CD4-positive, alpha-beta T cell (primary cell): ENCODE measurements at regions not wholly inside any gene's neighbourhood (a gene's known extent, or its start where the extent isn't known, plus 50 kb on each side); places are given as distances from the start of the nearest gene placed in this dataset.

Source experiments
- ATAC-seq: fragments of 200-7000 bp; cut with Tn5 transposase; one replicate; pipeline ENCODE4 v1.10.0; 2022; ENCODE audit warnings: mild to moderate bottlenecking; ENCODE audit not compliant: poor library complexity
- CTCF ChIA-PET: fragments of 350-600 bp; sonication (Branson Sonifier 250); formaldehyde crosslinking; loops from one replicate; lab custom pipeline; 2021; ENCODE audit warnings: antibody characterized with exemption, inconsistent platforms; lab: Charles Lee
- POLR2A ChIA-PET: fragments of 350-600 bp; sonication (Branson Sonifier 250); formaldehyde crosslinking; loops from one replicate; lab custom pipeline; 2021; ENCODE audit warnings: antibody characterized with exemption, inconsistent platforms; lab: Charles Lee
- DNase-seq, 14 experiments: peaks; one replicate each; pipeline ENCODE4 v3.0.0-alpha.2; 2013 to 2020; ENCODE audit warnings: mixed read lengths in 2 of 14
- H3K27ac ChIP-seq, 2 donors: one replicate each; pipeline versions ENCODE4 v1.5.1 to v1.7.0; 2013; ENCODE audit warnings: low read length in 2 of 2, low read depth in 1 of 2, mild to moderate bottlenecking in 1 of 2
- H3K27me3 ChIP-seq, 2 experiments: 1 replicate in 1 of 2; 2 replicates in 1 of 2; pipeline versions ENCODE4 v1.6.1 to v1.7.0; 2013; ENCODE audit warnings: low read length in 2 of 2, control low read depth in 1 of 2, mild to moderate bottlenecking in 1 of 2, moderate library complexity in 1 of 2; ENCODE audit not compliant: insufficient read depth in 2 of 2, control insufficient read depth in 1 of 2
- H3K36me3 ChIP-seq: one replicate; pipeline ENCODE4 v1.6.1; 2013; ENCODE audit warnings: low read length, control low read depth; ENCODE audit not compliant: insufficient read depth
- H3K4me1 ChIP-seq: one replicate; pipeline ENCODE4 v1.6.1; 2013; ENCODE audit warnings: low read length, control low read depth; ENCODE audit not compliant: insufficient read depth
- H3K4me3 ChIP-seq: one replicate; pipeline ENCODE4 v1.5.1; 2013; ENCODE audit warnings: mild to moderate bottlenecking, low read length, moderate library complexity
- H3K9me3 ChIP-seq, 2 experiments: 1 replicate in 1 of 2; 2 replicates in 1 of 2; pipeline versions ENCODE4 v1.6.1 to v1.7.0; 2013; ENCODE audit warnings: low read length in 2 of 2, mild to moderate bottlenecking in 2 of 2, control low read depth in 1 of 2, moderate library complexity in 1 of 2; ENCODE audit not compliant: control insufficient read depth in 1 of 2, insufficient read depth in 1 of 2
- H3K27ac Mint-ChIP-seq: one replicate; pipeline ENCODE4 v1.8.0; 2020; ENCODE audit warnings: mixed read lengths
- H3K27me3 Mint-ChIP-seq: one replicate; pipeline ENCODE4 v1.8.0; 2021; ENCODE audit warnings: mixed read lengths
- H3K36me3 Mint-ChIP-seq: one replicate; pipeline ENCODE4 v1.8.0; 2021; ENCODE audit warnings: low read depth, mixed read lengths
- H3K4me1 Mint-ChIP-seq: one replicate; pipeline ENCODE4 v1.8.0; 2021; ENCODE audit warnings: low read depth, mixed read lengths
- H3K4me3 Mint-ChIP-seq: one replicate; pipeline ENCODE4 v1.8.0; 2020; ENCODE audit warnings: mild to moderate bottlenecking, mixed read lengths
- H3K9me3 Mint-ChIP-seq: one replicate; pipeline ENCODE4 v1.8.0; 2020; ENCODE audit warnings: mixed read lengths
- intact Hi-C, 2 experiments: fragments of 100-400 bp; cut with DNase I in 1 of 2; cut with micrococcal nuclease in 1 of 2; formaldehyde crosslinking; loops; one replicate each; pipeline versions ENCODE4 v1.15.1 to v1.9.0; 2023 to 2025; cut with DNase I, micrococcal nuclease
- TF ChIP-seq, protein P1 (sequence below): fragments of 200-600 bp; IDR thresholded peaks from one replicate; pipeline ENCODE4 v1.8.0; 2022; ENCODE audit warnings: antibody characterized with exemption, mild to moderate bottlenecking

DNA sequence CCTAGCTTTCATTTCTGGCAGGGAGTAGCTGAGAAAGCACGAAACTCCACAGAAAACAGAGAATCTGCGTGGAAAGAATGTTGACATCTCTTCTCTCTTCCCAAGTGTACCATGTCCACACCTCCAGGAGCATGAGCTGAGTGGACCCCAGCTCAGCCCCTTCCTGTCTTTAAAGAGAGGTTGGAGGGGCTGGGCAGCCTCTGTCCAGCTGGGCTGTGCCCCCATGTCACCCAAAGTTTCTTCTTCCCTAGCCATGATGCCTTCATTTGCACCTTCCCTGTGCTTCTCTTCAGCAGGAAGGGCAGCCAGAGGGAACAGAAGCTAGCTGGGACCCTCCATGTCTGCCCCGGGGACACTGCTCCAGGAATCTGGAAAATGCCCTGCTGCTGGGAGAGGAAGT is 655.0 kb upstream of the DEFB115 start:
- ATAC-seq (no peak), DNase-seq (no peak)
- H3K4me3 ChIP-seq, result no peak overlapping the region
- H3K9me3 ChIP-seq, result peaks cover 2 to 53% of the 10 kb centered on the region in 2 experiments
- peaks cover 12% of the 10 kb centered on the region for H3K9me3 Mint-ChIP-seq
- H3K27me3 Mint-ChIP-seq, result no peaks in the 10 kb centered on the region
- H3K36me3 Mint-ChIP-seq, result no peaks in the 10 kb centered on the region
- no peak overlapping the region for H3K4me3 Mint-ChIP-seq
- no peak overlapping the region for H3K27ac ChIP-seq
- H3K36me3 ChIP-seq, result no peaks in the 10 kb centered on the region
- TF ChIP-seq, protein P1, sequence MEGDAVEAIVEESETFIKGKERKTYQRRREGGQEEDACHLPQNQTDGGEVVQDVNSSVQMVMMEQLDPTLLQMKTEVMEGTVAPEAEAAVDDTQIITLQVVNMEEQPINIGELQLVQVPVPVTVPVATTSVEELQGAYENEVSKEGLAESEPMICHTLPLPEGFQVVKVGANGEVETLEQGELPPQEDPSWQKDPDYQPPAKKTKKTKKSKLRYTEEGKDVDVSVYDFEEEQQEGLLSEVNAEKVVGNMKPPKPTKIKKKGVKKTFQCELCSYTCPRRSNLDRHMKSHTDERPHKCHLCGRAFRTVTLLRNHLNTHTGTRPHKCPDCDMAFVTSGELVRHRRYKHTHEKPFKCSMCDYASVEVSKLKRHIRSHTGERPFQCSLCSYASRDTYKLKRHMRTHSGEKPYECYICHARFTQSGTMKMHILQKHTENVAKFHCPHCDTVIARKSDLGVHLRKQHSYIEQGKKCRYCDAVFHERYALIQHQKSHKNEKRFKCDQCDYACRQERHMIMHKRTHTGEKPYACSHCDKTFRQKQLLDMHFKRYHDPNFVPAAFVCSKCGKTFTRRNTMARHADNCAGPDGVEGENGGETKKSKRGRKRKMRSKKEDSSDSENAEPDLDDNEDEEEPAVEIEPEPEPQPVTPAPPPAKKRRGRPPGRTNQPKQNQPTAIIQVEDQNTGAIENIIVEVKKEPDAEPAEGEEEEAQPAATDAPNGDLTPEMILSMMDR, result no peak
- intact Hi-C loops, result no loop called here
- ChIA-PET CTCF (no interaction called here), POLR2A (no interaction called here)
- H3K4me1 ChIP-seq, result no peaks in the 10 kb centered on the region
- no peak overlapping the region for H3K27ac Mint-ChIP-seq
- H3K27me3 ChIP-seq, result no peaks in the 10 kb centered on the region
- H3K4me1 Mint-ChIP-seq, result no peaks in the 10 kb centered on the region

DNA sequence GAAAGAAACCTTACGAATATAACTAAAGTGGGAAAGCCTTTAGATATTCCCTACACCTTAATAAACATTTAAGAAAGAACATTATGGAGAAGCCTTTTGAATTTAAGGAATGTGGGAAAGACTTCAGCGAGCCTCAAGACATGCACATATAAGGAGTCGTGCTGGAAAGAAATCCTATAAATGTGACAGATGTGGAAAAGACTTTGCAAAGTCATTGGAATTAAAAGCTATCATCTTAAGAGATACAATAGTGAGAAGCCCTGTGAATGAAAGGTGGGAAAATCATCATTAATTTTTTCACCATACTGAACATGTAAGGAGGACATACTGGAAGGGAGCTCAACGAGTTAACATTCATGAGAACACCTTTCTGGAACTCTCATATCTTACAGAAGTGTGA is 650.5 kb upstream of the DEFB115 start:
- intact Hi-C loops, result no loop called here
- TF ChIP-seq, protein P1, result no peak
- ATAC-seq (no peak), DNase-seq (no peak)
- Histone ChIP-seq H3K4me3 (no peak overlapping the region), H3K4me1 (no peaks in the 10 kb centered on the region), H3K9me3 (peaks cover 12 to 33% of the 10 kb centered on the region in 2 experiments), H3K36me3 (no peaks in the 10 kb centered on the region), H3K27me3 (no peaks in the 10 kb centered on the region), H3K27ac (no peak overlapping the region)
- Mint-ChIP-seq H3K9me3 (peaks cover 11% of the 10 kb centered on the region), H3K4me3 (no peak overlapping the region), H3K27ac (no peak overlapping the region), H3K36me3 (no peaks in the 10 kb centered on the region), H3K4me1 (no peaks in the 10 kb centered on the region), H3K27me3 (no peaks in the 10 kb centered on the region)
- ChIA-PET POLR2A (no interaction called here), CTCF (no interaction called here)

DNA sequence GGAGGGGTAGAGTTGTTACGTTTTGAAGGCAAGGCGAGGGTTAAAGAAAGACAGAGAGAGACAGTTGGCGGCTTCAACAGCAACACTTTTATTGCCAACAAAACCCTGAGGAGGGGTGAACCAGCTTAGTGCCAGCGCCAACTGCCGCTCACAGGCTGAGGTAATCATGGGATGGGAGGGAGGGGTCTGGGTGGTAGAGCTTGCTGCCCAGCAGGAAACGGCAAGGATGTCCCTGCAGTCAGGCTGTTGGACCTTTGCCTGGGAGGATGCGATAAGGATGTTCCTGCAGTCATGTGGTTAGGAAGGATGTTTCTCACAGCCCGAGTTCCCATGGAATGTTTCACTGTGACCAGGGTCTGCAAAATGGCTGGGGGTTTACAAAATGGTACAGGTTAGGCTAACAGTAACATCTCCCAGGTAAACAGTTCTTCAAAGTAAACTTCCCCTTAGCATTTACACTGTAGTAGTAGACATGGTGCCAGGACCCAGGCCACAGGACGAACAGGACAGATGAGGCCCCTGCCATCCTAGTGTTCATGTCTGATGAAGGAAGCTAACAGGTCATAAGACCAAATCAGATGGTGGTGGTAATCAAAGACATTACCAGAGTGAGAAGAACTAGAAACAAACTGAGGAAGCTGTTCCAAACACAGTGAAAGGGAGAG is 647.3 kb upstream of the DEFB115 start:
- CTCF ChIA-PET, result no interaction called here
- peaks cover 8% of the 10 kb centered on the region for H3K9me3 Mint-ChIP-seq
- no peak overlapping the region for H3K4me3 ChIP-seq
- H3K27ac Mint-ChIP-seq, result no peak overlapping the region
- H3K4me1 ChIP-seq, result no peaks in the 10 kb centered on the region
- H3K9me3 ChIP-seq, result peaks cover 12 to 17% of the 10 kb centered on the region in 2 experiments
- H3K4me1 Mint-ChIP-seq, result no peaks in the 10 kb centered on the region
- H3K4me3 Mint-ChIP-seq, result no peak overlapping the region
- no peak overlapping the region for H3K27ac ChIP-seq
- DNase-seq (no peak), ATAC-seq (no peak)
- TF ChIP-seq, protein P1, result no peak
- no peaks in the 10 kb centered on the region for H3K36me3 ChIP-seq
- H3K27me3 ChIP-seq, result no peaks in the 10 kb centered on the region
- no peaks in the 10 kb centered on the region for H3K36me3 Mint-ChIP-seq
- intact Hi-C loops, result no loop called here
- H3K27me3 Mint-ChIP-seq, result no peaks in the 10 kb centered on the region
- POLR2A ChIA-PET, result no interaction called here
